ENCODE measurements at regions not wholly inside any gene's neighbourhood (a gene's known extent, or its start where the extent isn't known, plus 50 kb on each side); places are given as distances from the start of the nearest gene placed in this dataset.
A peak's percentile ranks its signal among the peaks of the same experiment; 100 is the strongest.

- Histone ChIP-seq H3K79me2 (ENCODE audit: insufficient read depth) (no peaks in the 10 kb centered on the region), H3K4me2 (no peak overlapping the region), H3K4me3 (ENCODE audit: low read depth in 2 of 2, low read length in 1 of 2) (no peak overlapping the region), H4K20me1 (ENCODE audit: insufficient read depth) (no peaks in the 10 kb centered on the region), H3K9ac (no peak overlapping the region), H3F3A (replicated peaks; ENCODE audit: insufficient read depth) (no peaks in the 10 kb centered on the region), H3K27ac (ENCODE audit: low read depth in 2 of 2, low read length in 1 of 2) (no peak overlapping the region), H2AFZ (ENCODE audit: low read depth) (no peak overlapping the region), H3K36me3 (replicated peaks in 1 of 2; ENCODE audit: control insufficient read depth in 1 of 2, insufficient read depth in 2 of 2, low read length in 1 of 2) (no peaks in the 10 kb centered on the region), H3K9me3 (no peaks in the 10 kb centered on the region), H3K4me1 (ENCODE audit: control insufficient read depth in 1 of 2, insufficient read depth in 2 of 2, low read depth in 1 of 2, low read length in 1 of 2) (peaks cover 0 to 19% of the 10 kb centered on the region in 2 experiments; a peak in 2 of 4 replicates), H3K27me3 (ENCODE audit: insufficient read depth) (no peaks in the 10 kb centered on the region), H3K9me2 (no peaks in the 10 kb centered on the region)
- 54% methylated on average over 9 of the region's 9 CpGs for WGBS (ENCODE audit: low lambda C conversion rate)
- ChIA-PET CTCF (interaction anchor here (1.1 to 1.6 kb wide), 2 partner anchors 12 to 489 kb away, joined by 3 to 5 read pairs; no protein-coding TSS in a partner anchor), POLR2A (no interaction called here)
- no peak for TF ChIP-seq FOSL2 (IDR thresholded peaks at IDR 0.05; ENCODE audit: borderline replicate concordance, low read depth)
- no peak for TF ChIP-seq RFX5 (IDR thresholded peaks at IDR 0.05; ENCODE audit: low read length)
- no peak for TF ChIP-seq IRF3 (IDR thresholded peaks at IDR 0.05; ENCODE audit: low read depth, low read length)
- no peak for TF ChIP-seq YY1 (IDR thresholded peaks at IDR 0.05; ENCODE audit: low read depth)
- TF ChIP-seq FOXJ3 (CRISPR knock-in tag; IDR thresholded peaks at IDR 0.05), result no peak
- TF ChIP-seq CHD2 (IDR thresholded peaks at IDR 0.05; ENCODE audit: low read length, partially characterized antibody), result no peak
- no peak for TF ChIP-seq EZH2phosphoT487 (IDR thresholded peaks at IDR 0.05; ENCODE audit: borderline replicate concordance, low read depth)
- TF ChIP-seq MEF2A (IDR thresholded peaks at IDR 0.05; ENCODE audit: borderline replicate concordance, low read depth), result no peak
- no peak for TF ChIP-seq SIN3A (IDR thresholded peaks at IDR 0.05; ENCODE audit: borderline replicate concordance, low read depth, low read length)
- DNase-seq, result no peak
Measured at GRCh38 chr10:43897765-43898419, 249.2 kb upstream of the ZNF32 start.

- peaks cover 10% of the 10 kb centered on the region for H3F3A ChIP-seq (replicated peaks; ENCODE audit: insufficient read depth)
- POLR2A ChIA-PET, result no interaction called here
- H3K27me3 ChIP-seq (ENCODE audit: insufficient read depth), result no peaks in the 10 kb centered on the region
- H3K4me2 ChIP-seq, result no peak overlapping the region
- H2AFZ ChIP-seq (ENCODE audit: low read depth), result no peak overlapping the region
- peaks cover 0 to 6% of the 10 kb centered on the region in 2 experiments; a peak in 2 of 4 replicates for H3K4me1 ChIP-seq (ENCODE audit: control insufficient read depth in 1 of 2, insufficient read depth in 2 of 2, low read depth in 1 of 2, low read length in 1 of 2)
- no peaks in the 10 kb centered on the region for H3K36me3 ChIP-seq (replicated peaks in 1 of 2; ENCODE audit: control insufficient read depth in 1 of 2, insufficient read depth in 2 of 2, low read length in 1 of 2)
- H3K9me2 ChIP-seq, result no peaks in the 10 kb centered on the region
- CTCF ChIA-PET, result interaction anchor here (1.0 kb wide), 1 partner anchor 202 kb away, joined by 3 read pairs; no protein-coding TSS in a partner anchor
- no peaks in the 10 kb centered on the region for H4K20me1 ChIP-seq (ENCODE audit: insufficient read depth)
- H3K4me3 ChIP-seq (ENCODE audit: low read depth in 2 of 2, low read length in 1 of 2), result no peak overlapping the region
- 43% methylated on average over 5 of the region's 6 CpGs for WGBS (ENCODE audit: low lambda C conversion rate)
- H3K9me3 ChIP-seq, result no peaks in the 10 kb centered on the region
- no peaks in the 10 kb centered on the region for H3K79me2 ChIP-seq (ENCODE audit: insufficient read depth)
- H3K27ac ChIP-seq (ENCODE audit: low read depth in 2 of 2, low read length in 1 of 2), result peak overlapping the region in 1 of 2 experiments; percentile 28; a peak in 3 of 4 replicates
- TF ChIP-seq RCOR1 (IDR thresholded peaks at IDR 0.05; ENCODE audit: low read length) (no peak), REST (IDR thresholded peaks at IDR 0.05; ENCODE audit: low read depth, low read length) (peak; percentile 77; the same call in 1 of the 2 replicates)
- H3K9ac ChIP-seq, result no peak overlapping the region; the same call in 1 of the 2 replicates
- DNase-seq, result no peak
Measured at GRCh38 chr10:43892062-43892770, 243.5 kb upstream of the ZNF32 start.
